Left lung (tissue), 4 donors: ENCODE measurements at regions not wholly inside any gene's neighbourhood (a gene's known extent, or its start where the extent isn't known, plus 50 kb on each side); places are given as distances from the start of the nearest gene placed in this dataset.
"Not testable (repeated sequence)": the region's sequence is repeated elsewhere in the genome, so short reads cannot be mapped to it uniquely, and the experiment has no call there.

ENCODE experiments used
- ATAC-seq: fragments of 200-7000 bp; cut with Tn5 transposase; one replicate; pipeline ENCODE4 v1.9.1; 2020; ENCODE audit warnings: moderate library complexity
- DNase-seq, 4 donors: peaks; one replicate each; pipeline ENCODE4 v3.0.0-alpha.2; 2013 to 2020
- H3K27ac ChIP-seq, 2 donors: fragments of 200-600 bp; sonication (generic) in 1 of 2; one replicate each; pipeline versions ENCODE4 v1.5.0 to v1.8.0; 2020 to 2021
- H3K27me3 ChIP-seq, 2 donors: fragments of 200-600 bp; sonication (generic) in 1 of 2; one replicate each; pipeline versions ENCODE4 v1.5.0 to v1.8.0; 2020 to 2021
- H3K36me3 ChIP-seq, 2 donors: fragments of 200-600 bp; sonication (generic) in 1 of 2; one replicate each; pipeline versions ENCODE4 v1.5.0 to v1.8.0; 2020 to 2021
- H3K4me1 ChIP-seq, 2 donors: fragments of 200-600 bp; one replicate each; pipeline ENCODE4 v1.8.0; 2021
- H3K4me3 ChIP-seq, 2 donors: fragments of 200-600 bp; sonication (generic) in 1 of 2; one replicate each; pipeline versions ENCODE4 v1.5.0 to v1.8.0; 2020 to 2021; ENCODE audit warnings: mild to moderate bottlenecking in 1 of 2
- H3K9me3 ChIP-seq, 2 donors: fragments of 200-600 bp; sonication (generic) in 1 of 2; one replicate each; pipeline versions ENCODE4 v1.5.0 to v1.8.0; 2020 to 2021
- CTCF ChIP-seq, 2 donors: fragments of 200-600 bp; sonication (generic) in 1 of 2; IDR thresholded peaks; one replicate each; pipeline versions ENCODE4 v1.5.0 to v1.8.0; 2021; ENCODE audit warnings: antibody characterized with exemption in 2 of 2
- intact Hi-C, 2 donors: fragments of 100-400 bp; cut with DNase I; formaldehyde crosslinking; loops; one replicate each; pipeline versions ENCODE4 v1.11.2 to v1.14.2; 2022
- donor health status: DM: no; HTN: yes; CAD: no.
- donor health status: DM: no; HTN: no; CAD: no.

GRCh38 chr13:70995338-70995737 lies 871.7 kb downstream of the DACH1 start:
- ATAC-seq, result no peak
- Histone ChIP-seq H3K27me3 (no peaks in the 10 kb centered on the region), H3K9me3 (no peaks in the 10 kb centered on the region), H3K4me1 (no peaks in the 10 kb centered on the region), H3K4me3 (no peak overlapping the region), H3K36me3 (no peaks in the 10 kb centered on the region), H3K27ac (no peak overlapping the region)
- intact Hi-C loops, result no loop called here
- no peak for DNase-seq
- no peak for TF ChIP-seq CTCF (IDR thresholded peaks at IDR 0.05)

- no peaks in the 10 kb centered on the region for H3K27me3 ChIP-seq
- intact Hi-C loops, result no loop called here
- DNase-seq (no peak), ATAC-seq (no peak)
- H3K36me3 ChIP-seq, result no peaks in the 10 kb centered on the region
- no peak for TF ChIP-seq CTCF (IDR thresholded peaks at IDR 0.05)
- no peaks in the 10 kb centered on the region for H3K9me3 ChIP-seq
- no peak overlapping the region for H3K4me3 ChIP-seq
- H3K27ac ChIP-seq, result no peak overlapping the region
- H3K4me1 ChIP-seq, result no peaks in the 10 kb centered on the region
Observed at GRCh38 chr13:70994191-70994590, 872.8 kb downstream of the DACH1 start.

- no peak for DNase-seq
- ATAC-seq, result no peak
- no peak for TF ChIP-seq CTCF (IDR thresholded peaks at IDR 0.05)
- Histone ChIP-seq H3K36me3 (no peaks in the 10 kb centered on the region), H3K27me3 (no peaks in the 10 kb centered on the region), H3K4me1 (no peaks in the 10 kb centered on the region), H3K27ac (no peak overlapping the region), H3K9me3 (peaks cover 0 to 2% of the 10 kb centered on the region in 2 donors), H3K4me3 (no peak overlapping the region)
- intact Hi-C loops, result no loop called here
Observed at GRCh38 chr13:70987043-70987442, 878.8 kb upstream of the KLHL1 start.

- no peak for DNase-seq
- ATAC-seq, result no peak
- no peak for TF ChIP-seq CTCF (IDR thresholded peaks at IDR 0.05)
- peaks cover 0 to 2% of the 10 kb centered on the region in 2 donors for H3K9me3 ChIP-seq
- no peaks in the 10 kb centered on the region for H3K27me3 ChIP-seq
- intact Hi-C loops, result no loop called here
- no peaks in the 10 kb centered on the region for H3K4me1 ChIP-seq
- no peak overlapping the region for H3K27ac ChIP-seq
- H3K36me3 ChIP-seq, result no peaks in the 10 kb centered on the region
- no peak overlapping the region for H3K4me3 ChIP-seq
Observed at GRCh38 chr13:70985371-70985770, 877.1 kb upstream of the KLHL1 start.

- DNase-seq, ATAC-seq, H3K9me3 ChIP-seq, H3K36me3 ChIP-seq, H3K27ac ChIP-seq, intact Hi-C loops, H3K27me3 ChIP-seq, H3K4me3 ChIP-seq, H3K4me1 ChIP-seq: not testable (repeated sequence)
Observed at GRCh38 chr13:70981219-70981618, 873.0 kb upstream of the KLHL1 start.

- Histone ChIP-seq H3K9me3 (no peaks in the 10 kb centered on the region), H3K27ac (no peak overlapping the region), H3K36me3 (no peaks in the 10 kb centered on the region), H3K4me3 (no peak overlapping the region), H3K4me1 (no peaks in the 10 kb centered on the region), H3K27me3 (no peaks in the 10 kb centered on the region)
- no peak for ATAC-seq
- no peak for DNase-seq
- intact Hi-C loops, result no loop called here
- no peak for TF ChIP-seq CTCF (IDR thresholded peaks at IDR 0.05)
Observed at GRCh38 chr13:70969321-70969720, 861.1 kb upstream of the KLHL1 start.
